ENCODE measurements at regions not wholly inside any gene's neighbourhood (a gene's known extent, or its start where the extent isn't known, plus 50 kb on each side); places are given as distances from the start of the nearest gene placed in this dataset.

DNA sequence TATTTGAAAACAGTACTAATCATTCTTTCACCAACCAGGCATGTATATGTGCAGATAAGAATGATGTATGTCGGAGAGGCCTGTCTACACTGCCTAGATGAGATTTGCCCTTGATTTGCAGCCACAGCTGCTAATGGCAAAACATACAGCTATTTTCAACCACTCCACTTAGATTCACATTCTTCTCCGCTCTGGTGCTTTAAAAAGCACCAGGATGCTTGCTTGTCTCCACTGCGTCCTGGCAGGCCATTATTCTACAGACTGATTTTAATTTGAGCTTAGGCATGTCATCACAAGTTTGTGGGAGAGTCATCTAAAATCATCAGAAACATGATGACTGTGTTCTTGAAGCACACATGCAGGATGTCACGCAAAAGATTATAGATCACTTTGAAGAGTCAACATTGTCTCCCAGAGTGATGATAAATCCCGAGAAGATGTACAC, 119.0 kb upstream of the NRIP1 start:
- Histone ChIP-seq H4K5ac (ENCODE audit: insufficient read length, low read depth, low read length) (no peak overlapping the region), H3K27ac (ENCODE audit: insufficient read length, low read depth, low read length) (no peak overlapping the region), H2AFZ (ENCODE audit: low read length) (no peak overlapping the region), H3K79me2 (ENCODE audit: insufficient read depth, low read length) (no peaks in the 10 kb centered on the region), H2BK15ac (ENCODE audit: low read depth, low read length) (no peak overlapping the region), H3K9me3 (ENCODE audit: control insufficient read depth, low read depth, low read length) (no peaks in the 10 kb centered on the region), H3K23me2 (ENCODE audit: insufficient read length, low read depth, low read length, poor library complexity, severe bottlenecking) (no peaks in the 10 kb centered on the region), H3K9ac (ENCODE audit: extremely low read depth, insufficient read length, low read length) (no peak overlapping the region), H2BK12ac (ENCODE audit: insufficient read length, low read depth, low read length) (no peak overlapping the region), H4K20me1 (ENCODE audit: control insufficient read depth, insufficient read depth, insufficient read length) (no peaks in the 10 kb centered on the region), H3K18ac (ENCODE audit: insufficient read length, low read depth, low read length) (no peak overlapping the region), H4K8ac (replicated peaks; ENCODE audit: insufficient read length, low read depth, low read length) (no peak overlapping the region), H3K14ac (ENCODE audit: insufficient read depth, low read length) (no peak overlapping the region), H3K56ac (ENCODE audit: insufficient read length, low read depth, low read length) (no peak overlapping the region), H3K4ac (ENCODE audit: low read depth, low read length) (no peak overlapping the region), H3K4me2 (ENCODE audit: insufficient read depth, insufficient read length, low read length) (no peak overlapping the region), H3K79me1 (ENCODE audit: insufficient read depth, low read depth, low read length, poor library complexity, severe bottlenecking) (no peaks in the 10 kb centered on the region), H4K91ac (ENCODE audit: insufficient read length, low read depth, low read length) (no peak overlapping the region), H3K23ac (ENCODE audit: insufficient read length, low read depth, low read length) (no peak overlapping the region), H3T11ph (ENCODE audit: low read length) (no peak overlapping the region), H3K4me1 (ENCODE audit: insufficient read depth, low read length) (no peaks in the 10 kb centered on the region), H3K27me3 (ENCODE audit: insufficient read depth, low read length) (no peaks in the 10 kb centered on the region), H2AK5ac (ENCODE audit: insufficient read length, low read length) (no peak overlapping the region), H2BK20ac (ENCODE audit: low read depth, low read length, poor library complexity, severe bottlenecking) (no peak overlapping the region), H2BK120ac (ENCODE audit: low read depth, low read length, poor library complexity, severe bottlenecking) (no peak overlapping the region), H2BK5ac (ENCODE audit: insufficient read length, low read length) (no peak overlapping the region)
- peaks cover 0 to 6% (median 0%) of the 10 kb centered on the region in 3 experiments; a peak in 1 of 7 replicates for H3K36me3 Mint-ChIP-seq (ENCODE audit: insufficient read depth in 1 of 3, low read depth in 3 of 3)
- no peaks in the 10 kb centered on the region for H3K27me3 Mint-ChIP-seq (ENCODE audit: low read depth)
- WGBS (ENCODE audit: extremely low coverage, insufficient read length, low lambda C conversion rate): no CpG with 5 or more reads among the region's 5 CpGs
- H3K9me3 Mint-ChIP-seq: peaks cover 4 to 5% of the 10 kb centered on the region in 2 experiments; a peak in 4 of 5 replicates
- no peaks in the 10 kb centered on the region for H3K4me1 Mint-ChIP-seq
- no peak overlapping the region for H3K4me3 Mint-ChIP-seq
- H3K27ac Mint-ChIP-seq: no peak overlapping the region
- TF ChIP-seq, protein P1, sequence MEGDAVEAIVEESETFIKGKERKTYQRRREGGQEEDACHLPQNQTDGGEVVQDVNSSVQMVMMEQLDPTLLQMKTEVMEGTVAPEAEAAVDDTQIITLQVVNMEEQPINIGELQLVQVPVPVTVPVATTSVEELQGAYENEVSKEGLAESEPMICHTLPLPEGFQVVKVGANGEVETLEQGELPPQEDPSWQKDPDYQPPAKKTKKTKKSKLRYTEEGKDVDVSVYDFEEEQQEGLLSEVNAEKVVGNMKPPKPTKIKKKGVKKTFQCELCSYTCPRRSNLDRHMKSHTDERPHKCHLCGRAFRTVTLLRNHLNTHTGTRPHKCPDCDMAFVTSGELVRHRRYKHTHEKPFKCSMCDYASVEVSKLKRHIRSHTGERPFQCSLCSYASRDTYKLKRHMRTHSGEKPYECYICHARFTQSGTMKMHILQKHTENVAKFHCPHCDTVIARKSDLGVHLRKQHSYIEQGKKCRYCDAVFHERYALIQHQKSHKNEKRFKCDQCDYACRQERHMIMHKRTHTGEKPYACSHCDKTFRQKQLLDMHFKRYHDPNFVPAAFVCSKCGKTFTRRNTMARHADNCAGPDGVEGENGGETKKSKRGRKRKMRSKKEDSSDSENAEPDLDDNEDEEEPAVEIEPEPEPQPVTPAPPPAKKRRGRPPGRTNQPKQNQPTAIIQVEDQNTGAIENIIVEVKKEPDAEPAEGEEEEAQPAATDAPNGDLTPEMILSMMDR (conservative IDR thresholded peaks at IDR 0.05): no peak
- no peak for DNase-seq
